CD14-positive monocyte (primary cell): ENCODE measurements at regions not wholly inside any gene's neighbourhood (a gene's known extent, or its start where the extent isn't known, plus 50 kb on each side); places are given as distances from the start of the nearest gene placed in this dataset.
A peak's percentile ranks its signal among the peaks of the same experiment; 100 is the strongest.

Experiments
- DNase-seq, 3 donors: peaks; one replicate each; pipeline ENCODE4 v3.0.0-alpha.2; 2011 to 2022
- H2AFZ ChIP-seq: 2 replicates; pipeline ENCODE4 v1.6.0; 2012; ENCODE audit warnings: mild to moderate bottlenecking, low read depth, low read length, inconsistent platforms; ENCODE audit not compliant: insufficient read depth, poor library complexity, severe bottlenecking
- H3K27ac ChIP-seq, 2 donors: 1 replicate in 1 of 2; 2 replicates in 1 of 2; pipeline ENCODE4 v1.5.1; 2012 to 2013; ENCODE audit warnings: low read length in 2 of 2, control low read depth in 1 of 2, inconsistent platforms in 1 of 2, low read depth in 1 of 2, mild to moderate bottlenecking in 1 of 2
- H3K27me3 ChIP-seq, 2 donors: one replicate each; pipeline versions ENCODE4 v1.6.0 to v1.6.1; 2011 to 2013; ENCODE audit warnings: low read length in 2 of 2; ENCODE audit not compliant: control insufficient read depth in 2 of 2, insufficient read depth in 2 of 2
- H3K36me3 ChIP-seq, 2 donors: replicated peaks in 1 of 2; 1 replicate in 1 of 2; 2 replicates in 1 of 2; pipeline versions ENCODE4 v1.5.1 to v1.6.1; 2012 to 2013; ENCODE audit warnings: low read length in 2 of 2, control low read depth in 1 of 2, inconsistent platforms in 1 of 2, mild to moderate bottlenecking in 1 of 2; ENCODE audit not compliant: insufficient read depth in 2 of 2, control insufficient read depth in 1 of 2
- H3K4me1 ChIP-seq, 2 donors: 1 replicate in 1 of 2; 2 replicates in 1 of 2; pipeline versions ENCODE4 v1.5.1 to v1.6.1; 2012 to 2013; ENCODE audit warnings: low read length in 2 of 2, control low read depth in 1 of 2, inconsistent platforms in 1 of 2, mild to moderate bottlenecking in 1 of 2, moderate library complexity in 1 of 2; ENCODE audit not compliant: insufficient read depth in 2 of 2, control insufficient read depth in 1 of 2
- H3K4me2 ChIP-seq: replicated peaks from 2 replicates; pipeline ENCODE3; 2012; ENCODE audit warnings: low read length, moderate library complexity, mild to moderate bottlenecking; ENCODE audit not compliant: poor library complexity, severe bottlenecking; ENCODE audit errors: extremely low read depth
- H3K4me3 ChIP-seq, 3 experiments: fragments of 200-600 bp in 1 of 3; sonication (generic) in 1 of 3; replicated peaks in 1 of 3; 1 replicate in 2 of 3; 2 replicates in 1 of 3; pipeline ENCODE4 v1.5.1; 2011 to 2013; ENCODE audit warnings: low read length in 3 of 3, mild to moderate bottlenecking in 3 of 3, control low read depth in 2 of 3, low read depth in 2 of 3, inconsistent platforms in 1 of 3, moderate library complexity in 1 of 3
- H3K79me2 ChIP-seq: 2 replicates; pipeline ENCODE4 v1.6.0; 2012; ENCODE audit warnings: mild to moderate bottlenecking, control low read depth, inconsistent platforms, low read length, moderate library complexity; ENCODE audit not compliant: insufficient read depth
- H3K9ac ChIP-seq: 2 replicates; pipeline ENCODE4 v1.6.0; 2017; ENCODE audit warnings: low read length, mild to moderate bottlenecking; ENCODE audit not compliant: insufficient read depth, poor library complexity, severe bottlenecking
- H3K9me3 ChIP-seq, 2 donors: replicated peaks in 1 of 2; 1 replicate in 1 of 2; 2 replicates in 1 of 2; pipeline versions ENCODE4 v1.5.1 to v1.6.1; 2012 to 2013; ENCODE audit warnings: low read length in 2 of 2, control low read depth in 1 of 2; ENCODE audit not compliant: control insufficient read depth in 1 of 2, insufficient read depth in 1 of 2
- H4K20me1 ChIP-seq: 2 replicates; pipeline ENCODE4 v1.6.0; 2012; ENCODE audit warnings: mild to moderate bottlenecking, low read length, control low read depth, moderate library complexity; ENCODE audit not compliant: insufficient read depth
- H3K27ac Mint-ChIP-seq, 7 donors: one replicate each; pipeline ENCODE4 v1.8.0; 2020; ENCODE audit warnings: mild to moderate bottlenecking in 7 of 7, mixed read lengths in 7 of 7, moderate library complexity in 6 of 7, inconsistent platforms in 2 of 7
- H3K27me3 Mint-ChIP-seq, 3 donors: one replicate each; pipeline ENCODE4 v1.8.0; 2021 to 2022; ENCODE audit warnings: low read depth in 3 of 3, mild to moderate bottlenecking in 3 of 3, mixed read lengths in 3 of 3, moderate library complexity in 3 of 3, inconsistent platforms in 1 of 3
- H3K36me3 Mint-ChIP-seq, 2 donors: one replicate each; pipeline ENCODE4 v1.8.0; 2020; ENCODE audit warnings: mixed read lengths in 2 of 2, inconsistent platforms in 1 of 2, mild to moderate bottlenecking in 1 of 2
- H3K4me1 Mint-ChIP-seq: one replicate; pipeline ENCODE4 v1.8.0; 2020; ENCODE audit warnings: mild to moderate bottlenecking, mixed read lengths
- H3K4me3 Mint-ChIP-seq, 2 donors: one replicate each; pipeline ENCODE4 v1.8.0; 2020; ENCODE audit warnings: mild to moderate bottlenecking in 2 of 2, mixed read lengths in 2 of 2, moderate library complexity in 1 of 2
- H3K9me3 Mint-ChIP-seq, 7 donors: one replicate each; pipeline ENCODE4 v1.8.0; 2020 to 2022; ENCODE audit warnings: mixed read lengths in 7 of 7, mild to moderate bottlenecking in 6 of 7, moderate library complexity in 6 of 7, inconsistent platforms in 2 of 7
- CTCF ChIP-seq: fragments of 200-600 bp; IDR thresholded peaks from one replicate; pipeline ENCODE4 v1.8.0; 2022; ENCODE audit warnings: antibody characterized with exemption, mild to moderate bottlenecking
- WGBS: methylation state at CpG from one replicate; pipeline ENCODE4 v1.1.5; 2013; ENCODE audit warnings: missing lambda C conversion rate; ENCODE audit not compliant: insufficient coverage; 5-methylcytosine and 5-hydroxymethylcytosine counted together
- intact Hi-C, 2 donors: fragments of 100-400 bp; cut with micrococcal nuclease; formaldehyde crosslinking; loops; one replicate each; pipeline versions ENCODE4 v1.15.0 to v1.15.1; 2023

DNA sequence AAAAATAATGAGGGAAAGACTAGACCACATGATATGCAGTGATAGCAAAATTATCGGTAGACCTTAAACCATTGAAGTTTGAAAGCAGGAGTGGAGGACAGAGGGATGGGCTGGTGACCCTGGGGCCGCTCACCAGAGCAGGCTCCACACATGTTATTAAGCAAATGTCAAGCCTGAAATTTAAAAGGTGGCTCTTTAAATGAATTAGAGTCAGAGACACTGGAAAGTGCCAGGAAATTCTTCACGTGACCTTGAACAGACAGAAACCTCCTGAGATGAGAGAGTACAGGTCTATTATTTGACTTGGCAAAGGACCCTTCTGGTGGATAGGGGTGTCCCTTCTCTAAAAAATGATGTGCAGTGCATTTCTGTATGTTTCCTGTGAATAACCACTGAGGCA, 111.0 kb upstream of the CPEB4 start:
- H3K9ac ChIP-seq, result no peak overlapping the region
- H3K27ac Mint-ChIP-seq, result peak overlapping the region; percentile 95 to 100 (median 98)
- H4K20me1 ChIP-seq, result no peaks in the 10 kb centered on the region
- no peak overlapping the region for H3K4me3 Mint-ChIP-seq
- no peak overlapping the region for H3K4me3 ChIP-seq
- H3K27me3 ChIP-seq, result no peaks in the 10 kb centered on the region
- no peaks in the 10 kb centered on the region for H3K36me3 ChIP-seq
- H3K9me3 Mint-ChIP-seq, result peaks cover 0 to 3% (median 0%) of the 10 kb centered on the region in 7 donors
- H3K79me2 ChIP-seq, result no peaks in the 10 kb centered on the region
- H3K4me2 ChIP-seq, result no peak overlapping the region
- TF ChIP-seq CTCF, result no peak
- peaks cover 89 to 97% of the 10 kb centered on the region in 2 donors for H3K4me1 ChIP-seq
- H3K9me3 ChIP-seq, result no peaks in the 10 kb centered on the region
- H3K4me1 Mint-ChIP-seq, result peaks cover 90% of the 10 kb centered on the region
- intact Hi-C loops, result loop anchor here in 1 of 2 donors (5.0 kb wide), 1 partner anchor 35 kb away; no protein-coding TSS in a partner anchor
- 95% methylated on average over 3 of the region's 3 CpGs for WGBS
- H2AFZ ChIP-seq, result no peak overlapping the region
- H3K36me3 Mint-ChIP-seq, result peaks cover 6 to 11% of the 10 kb centered on the region in 2 donors
- H3K27ac ChIP-seq, result peak overlapping the region; percentile 70 to 89
- no peaks in the 10 kb centered on the region for H3K27me3 Mint-ChIP-seq
- DNase-seq, result no peak

GRCh38 chr5:173777674-173778073, 110.5 kb upstream of the CPEB4 start:
- no peak for DNase-seq
- Histone ChIP-seq H3K36me3 (no peaks in the 10 kb centered on the region), H4K20me1 (no peaks in the 10 kb centered on the region), H3K79me2 (no peaks in the 10 kb centered on the region), H3K27me3 (no peaks in the 10 kb centered on the region), H3K9me3 (no peaks in the 10 kb centered on the region), H3K4me2 (peak overlapping the region; percentile 50), H3K27ac (peak overlapping the region; percentile 70 to 89), H3K9ac (no peak overlapping the region), H3K4me3 (peak overlapping the region in 1 of 3 experiments; percentile 47), H3K4me1 (peaks cover 89 to 97% of the 10 kb centered on the region in 2 donors), H2AFZ (peak overlapping the region; percentile 34)
- TF ChIP-seq CTCF, result no peak
- Mint-ChIP-seq H3K36me3 (peaks cover 6 to 11% of the 10 kb centered on the region in 2 donors), H3K27ac (peak overlapping the region; percentile 95 to 100 (median 98)), H3K4me1 (peaks cover 90% of the 10 kb centered on the region), H3K27me3 (no peaks in the 10 kb centered on the region), H3K9me3 (peaks cover 0 to 3% (median 0%) of the 10 kb centered on the region in 7 donors), H3K4me3 (no peak overlapping the region)
- intact Hi-C loops, result loop anchor here in 1 of 2 donors (5.0 kb wide), 1 partner anchor 35 kb away; no protein-coding TSS in a partner anchor
- WGBS, result 14% methylated on average over 1 of the region's 3 CpGs
